Left lung (tissue), 4 donors: ENCODE measurements at regions not wholly inside any gene's neighbourhood (a gene's known extent, or its start where the extent isn't known, plus 50 kb on each side); places are given as distances from the start of the nearest gene placed in this dataset.
A peak's percentile ranks its signal among the peaks of the same experiment; 100 is the strongest.
"Not testable (repeated sequence)": the region's sequence is repeated elsewhere in the genome, so short reads cannot be mapped to it uniquely, and the experiment has no call there.

Experiments
- ATAC-seq: fragments of 200-7000 bp; cut with Tn5 transposase; one replicate; pipeline ENCODE4 v1.9.1; 2020; ENCODE audit warnings: moderate library complexity
- DNase-seq, 4 donors: peaks; one replicate each; pipeline ENCODE4 v3.0.0-alpha.2; 2013 to 2020
- H3K27ac ChIP-seq, 2 donors: fragments of 200-600 bp; sonication (generic) in 1 of 2; one replicate each; pipeline versions ENCODE4 v1.5.0 to v1.8.0; 2020 to 2021
- H3K27me3 ChIP-seq, 2 donors: fragments of 200-600 bp; sonication (generic) in 1 of 2; one replicate each; pipeline versions ENCODE4 v1.5.0 to v1.8.0; 2020 to 2021
- H3K36me3 ChIP-seq, 2 donors: fragments of 200-600 bp; sonication (generic) in 1 of 2; one replicate each; pipeline versions ENCODE4 v1.5.0 to v1.8.0; 2020 to 2021
- H3K4me1 ChIP-seq, 2 donors: fragments of 200-600 bp; one replicate each; pipeline ENCODE4 v1.8.0; 2021
- H3K4me3 ChIP-seq, 2 donors: fragments of 200-600 bp; sonication (generic) in 1 of 2; one replicate each; pipeline versions ENCODE4 v1.5.0 to v1.8.0; 2020 to 2021; ENCODE audit warnings: mild to moderate bottlenecking in 1 of 2
- H3K9me3 ChIP-seq, 2 donors: fragments of 200-600 bp; sonication (generic) in 1 of 2; one replicate each; pipeline versions ENCODE4 v1.5.0 to v1.8.0; 2020 to 2021
- intact Hi-C, 2 donors: fragments of 100-400 bp; cut with DNase I; formaldehyde crosslinking; loops; one replicate each; pipeline versions ENCODE4 v1.11.2 to v1.14.2; 2022
- TF ChIP-seq, protein P1 (sequence below), 2 donors: fragments of 200-600 bp; sonication (generic) in 1 of 2; IDR thresholded peaks; one replicate each; pipeline versions ENCODE4 v1.5.0 to v1.8.0; 2021; ENCODE audit warnings: antibody characterized with exemption in 2 of 2
- donor health status: DM: no; HTN: yes; CAD: no.
- donor health status: DM: no; HTN: no; CAD: no.

DNA sequence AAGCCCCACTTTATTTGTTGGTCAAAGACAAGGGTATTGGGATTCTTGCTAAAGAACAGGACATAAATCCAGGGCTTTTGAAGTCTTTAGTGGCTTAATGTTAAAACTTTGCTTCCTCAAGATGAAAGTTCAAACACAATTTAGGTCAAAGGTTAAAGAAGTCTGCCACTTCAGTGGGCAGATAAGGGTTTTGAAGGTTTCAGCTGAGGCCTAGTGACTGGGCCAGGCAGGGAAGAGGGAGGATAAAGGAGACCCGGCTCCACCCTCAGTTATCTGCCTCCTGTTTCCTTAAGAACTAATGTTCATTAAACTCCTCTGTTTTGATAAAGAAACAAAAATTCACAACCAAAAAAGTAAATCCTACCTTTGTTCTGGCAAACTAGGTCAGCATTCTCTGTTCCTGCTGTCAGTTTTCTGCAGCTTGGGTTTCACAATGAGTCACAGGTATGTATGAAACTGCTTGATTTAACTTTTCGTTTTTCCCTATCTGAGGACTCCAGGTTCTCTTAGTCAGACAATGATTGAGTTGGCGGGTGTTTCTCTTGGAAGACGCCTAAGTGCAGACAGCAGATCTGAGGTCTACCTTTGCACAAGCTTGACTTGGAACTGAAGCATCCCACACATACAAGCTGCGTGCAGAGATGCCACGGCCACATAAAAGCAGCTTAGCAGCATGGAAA lies 208.3 kb downstream of the EXOC5 start:
- no peak overlapping the region for H3K4me3 ChIP-seq
- TF ChIP-seq, protein P1, sequence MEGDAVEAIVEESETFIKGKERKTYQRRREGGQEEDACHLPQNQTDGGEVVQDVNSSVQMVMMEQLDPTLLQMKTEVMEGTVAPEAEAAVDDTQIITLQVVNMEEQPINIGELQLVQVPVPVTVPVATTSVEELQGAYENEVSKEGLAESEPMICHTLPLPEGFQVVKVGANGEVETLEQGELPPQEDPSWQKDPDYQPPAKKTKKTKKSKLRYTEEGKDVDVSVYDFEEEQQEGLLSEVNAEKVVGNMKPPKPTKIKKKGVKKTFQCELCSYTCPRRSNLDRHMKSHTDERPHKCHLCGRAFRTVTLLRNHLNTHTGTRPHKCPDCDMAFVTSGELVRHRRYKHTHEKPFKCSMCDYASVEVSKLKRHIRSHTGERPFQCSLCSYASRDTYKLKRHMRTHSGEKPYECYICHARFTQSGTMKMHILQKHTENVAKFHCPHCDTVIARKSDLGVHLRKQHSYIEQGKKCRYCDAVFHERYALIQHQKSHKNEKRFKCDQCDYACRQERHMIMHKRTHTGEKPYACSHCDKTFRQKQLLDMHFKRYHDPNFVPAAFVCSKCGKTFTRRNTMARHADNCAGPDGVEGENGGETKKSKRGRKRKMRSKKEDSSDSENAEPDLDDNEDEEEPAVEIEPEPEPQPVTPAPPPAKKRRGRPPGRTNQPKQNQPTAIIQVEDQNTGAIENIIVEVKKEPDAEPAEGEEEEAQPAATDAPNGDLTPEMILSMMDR (IDR thresholded peaks at IDR 0.05) = no peak
- DNase-seq = no peak
- H3K27ac ChIP-seq = no peak overlapping the region
- H3K36me3 ChIP-seq = no peaks in the 10 kb centered on the region
- intact Hi-C loops = no loop called here
- ATAC-seq = peak; percentile 53
- H3K9me3 ChIP-seq = no peaks in the 10 kb centered on the region
- H3K27me3 ChIP-seq = no peaks in the 10 kb centered on the region
- no peaks in the 10 kb centered on the region for H3K4me1 ChIP-seq

DNA sequence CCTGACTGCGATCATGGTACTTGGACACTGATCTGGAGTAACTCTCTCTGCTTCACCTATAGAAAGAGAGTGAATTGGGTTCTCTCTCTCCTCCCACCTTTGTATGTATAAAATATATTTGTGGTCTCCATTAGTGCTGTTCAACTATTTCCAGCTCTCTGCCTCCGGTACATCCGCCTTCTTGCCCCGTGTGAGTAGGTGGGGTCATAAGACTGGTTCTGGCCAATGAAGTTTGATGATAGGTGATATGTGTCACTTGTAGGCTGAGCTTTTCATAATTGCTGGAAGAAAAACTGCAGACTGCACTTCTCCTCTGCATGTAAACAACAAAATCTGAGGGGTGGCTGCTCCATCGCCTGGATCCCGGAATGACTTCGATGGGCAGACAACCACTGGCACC lies 210.4 kb downstream of the EXOC5 start:
- intact Hi-C loops = no loop called here
- H3K27ac ChIP-seq = no peak overlapping the region
- no peak overlapping the region for H3K4me3 ChIP-seq
- ATAC-seq (no peak), DNase-seq (no peak)
- no peaks in the 10 kb centered on the region for H3K36me3 ChIP-seq
- no peaks in the 10 kb centered on the region for H3K27me3 ChIP-seq
- no peaks in the 10 kb centered on the region for H3K4me1 ChIP-seq
- no peaks in the 10 kb centered on the region for H3K9me3 ChIP-seq
- TF ChIP-seq, protein P1 (IDR thresholded peaks at IDR 0.05) = no peak

- peak in 1 of 4 donors; percentile 19 for DNase-seq
- no peak overlapping the region for H3K4me3 ChIP-seq
These were observed 210.9 kb downstream of the EXOC5 start for GRCh38 chr14:57057803-57058202.

GRCh38 chr14:57056522-57056921 lies 212.2 kb downstream of the EXOC5 start:
- H3K4me3 ChIP-seq, H3K9me3 ChIP-seq, ATAC-seq, H3K36me3 ChIP-seq, H3K4me1 ChIP-seq, H3K27me3 ChIP-seq, H3K27ac ChIP-seq, DNase-seq, intact Hi-C loops: not testable (repeated sequence)

More at GRCh38 chr14:57057803-57058202, 210.9 kb downstream of the EXOC5 start:
- Histone ChIP-seq H3K27ac (no peak overlapping the region), H3K4me1 (no peaks in the 10 kb centered on the region), H3K36me3 (no peaks in the 10 kb centered on the region), H3K27me3 (no peaks in the 10 kb centered on the region), H3K9me3 (no peaks in the 10 kb centered on the region)
- ATAC-seq = peak; percentile 80
- TF ChIP-seq, protein P1 (IDR thresholded peaks at IDR 0.05) = no peak
- intact Hi-C loops = no loop called here

GRCh38 chr14:57052705-57053302 lies 215.9 kb downstream of the EXOC5 start:
- H3K36me3 ChIP-seq = no peaks in the 10 kb centered on the region
- intact Hi-C loops = no loop called here
- H3K27ac ChIP-seq = no peak overlapping the region
- H3K4me1 ChIP-seq = no peaks in the 10 kb centered on the region
- no peak for DNase-seq
- no peak overlapping the region for H3K4me3 ChIP-seq
- no peak for ATAC-seq
- H3K27me3 ChIP-seq = no peaks in the 10 kb centered on the region
- no peaks in the 10 kb centered on the region for H3K9me3 ChIP-seq
- TF ChIP-seq, protein P1 (IDR thresholded peaks at IDR 0.05) = no peak
